Pulmonary artery endothelial cell (primary cell): ENCODE measurements at regions not wholly inside any gene's neighbourhood (a gene's known extent, or its start where the extent isn't known, plus 50 kb on each side); places are given as distances from the start of the nearest gene placed in this dataset.
"Not testable (repeated sequence)": the region's sequence is repeated elsewhere in the genome, so short reads cannot be mapped to it uniquely, and the experiment has no call there.

Source experiments
- DNase-seq: peaks from one replicate; pipeline ENCODE4 v3.0.0-alpha.2; 2011; ENCODE audit warnings: low read depth, low spot score

DNA sequence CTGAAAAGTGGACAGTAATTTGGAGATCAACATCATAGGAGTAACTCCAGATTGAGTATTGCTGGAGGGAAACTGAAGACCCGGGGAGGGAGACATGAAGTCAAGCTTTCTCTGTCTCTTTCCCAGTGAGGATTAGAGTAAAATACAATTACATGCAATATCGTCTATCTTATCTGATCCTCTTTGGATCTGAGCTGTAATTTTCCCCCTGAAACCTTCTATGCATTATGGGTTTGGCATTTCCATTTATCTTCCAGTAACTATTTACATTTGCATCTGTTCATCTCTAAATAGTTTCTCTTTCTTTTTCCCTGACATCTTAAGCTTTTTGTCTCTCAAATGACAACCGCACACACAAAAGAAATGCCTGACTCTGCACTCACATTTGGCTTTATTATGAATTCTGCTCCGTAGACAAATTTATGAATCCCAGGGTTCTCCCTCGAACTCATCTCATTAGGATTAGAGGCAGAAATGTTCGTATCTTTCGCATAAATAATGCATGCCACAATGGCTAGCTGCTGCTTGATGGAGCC lies 113.1 kb downstream of the SPP2 start:
- DNase-seq, result no peak

DNA sequence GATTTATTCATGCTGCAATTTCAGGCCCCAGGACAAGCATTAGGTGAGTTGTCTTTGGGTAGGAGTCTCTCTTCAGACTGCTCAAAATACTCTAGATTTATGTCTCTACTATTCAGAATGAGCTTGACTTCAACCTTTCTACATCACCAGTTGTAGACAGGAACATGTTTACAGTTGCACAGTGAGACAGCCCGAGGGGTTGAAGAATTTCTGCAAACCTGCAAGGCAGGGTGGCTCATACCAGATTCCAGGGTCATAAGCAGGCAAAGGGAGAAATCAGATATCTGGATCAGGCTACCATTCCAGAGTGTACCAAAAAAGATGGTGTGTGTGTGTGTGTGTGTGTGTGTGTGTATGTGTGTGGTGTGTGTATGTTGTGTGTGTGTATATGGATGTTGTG lies 112.4 kb downstream of the SPP2 start:
- no peak for DNase-seq

DNA sequence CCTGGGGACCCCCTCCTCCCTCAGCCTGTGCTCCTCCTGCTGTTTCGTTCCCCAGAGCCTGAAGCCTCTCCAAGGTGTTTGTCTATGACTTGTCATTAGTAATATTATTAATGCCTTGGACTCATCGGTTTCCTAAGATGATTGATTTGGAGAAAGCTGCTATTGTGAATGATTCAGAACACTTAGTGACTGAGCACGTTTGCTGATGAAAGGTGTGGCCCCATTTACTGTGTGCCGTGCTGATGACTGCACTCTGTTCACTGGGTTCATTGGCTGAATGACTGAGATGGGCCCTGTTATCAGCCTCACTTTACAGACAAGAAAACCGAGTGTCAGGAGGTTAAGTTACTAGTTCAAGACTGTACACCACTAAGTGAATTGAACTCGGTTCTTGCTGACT lies 111.4 kb downstream of the SPP2 start:
- no peak for DNase-seq

DNA sequence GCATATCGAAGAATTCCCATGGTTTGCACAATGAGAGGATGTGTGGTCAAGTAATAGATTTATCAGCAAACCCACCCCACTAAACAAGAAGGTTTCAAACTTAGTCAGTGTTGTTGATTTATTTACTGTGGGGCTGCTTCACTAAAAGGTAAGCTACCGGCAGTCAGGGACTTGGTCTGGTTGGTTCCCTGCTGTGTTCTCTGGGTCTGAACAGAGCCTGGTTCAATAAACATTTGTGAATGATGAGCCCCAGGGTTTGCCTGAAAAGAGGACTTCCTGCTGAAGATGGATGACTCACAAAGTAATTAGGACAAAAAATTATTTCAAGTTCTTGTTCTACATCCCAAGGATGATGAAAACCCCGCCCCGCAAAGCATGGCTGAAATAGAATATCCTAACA lies 108.3 kb downstream of the SPP2 start:
- no peak for DNase-seq

DNA sequence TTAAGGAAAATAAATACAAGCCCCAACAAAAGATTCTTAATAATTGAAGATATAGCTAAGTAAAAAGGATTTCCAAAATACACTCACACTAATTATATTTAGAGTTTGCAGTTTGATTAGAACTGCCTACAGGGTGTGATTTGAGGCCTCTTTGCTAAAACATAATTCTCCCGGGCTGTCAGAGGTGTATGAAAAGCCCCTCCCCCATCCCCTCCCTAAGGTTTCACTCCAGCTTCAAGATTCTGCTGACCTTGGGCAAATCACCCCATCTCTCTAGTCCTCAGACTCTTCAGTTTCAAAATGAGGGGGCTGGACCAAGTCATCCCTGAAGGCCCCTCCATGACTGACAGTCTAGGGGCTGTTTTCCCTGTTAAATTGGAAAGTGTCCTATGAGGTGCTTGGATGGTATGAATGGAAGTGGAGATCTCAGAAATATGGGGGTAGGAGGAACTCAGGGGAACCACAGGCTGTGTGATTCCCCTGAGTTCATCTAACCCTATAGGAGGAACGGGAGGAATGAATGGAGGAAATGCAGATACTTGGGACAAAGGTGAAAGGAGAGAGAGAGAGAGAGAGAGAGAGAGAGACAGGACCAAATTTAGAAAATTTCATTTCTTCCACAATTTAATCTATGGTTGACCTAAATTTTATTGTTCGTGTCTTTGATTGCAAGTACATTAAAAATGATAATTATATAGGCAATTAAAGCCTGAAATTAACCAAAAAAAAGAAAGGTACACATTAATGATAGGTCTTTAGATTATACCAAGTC lies 107.5 kb downstream of the SPP2 start:
- no peak for DNase-seq

DNA sequence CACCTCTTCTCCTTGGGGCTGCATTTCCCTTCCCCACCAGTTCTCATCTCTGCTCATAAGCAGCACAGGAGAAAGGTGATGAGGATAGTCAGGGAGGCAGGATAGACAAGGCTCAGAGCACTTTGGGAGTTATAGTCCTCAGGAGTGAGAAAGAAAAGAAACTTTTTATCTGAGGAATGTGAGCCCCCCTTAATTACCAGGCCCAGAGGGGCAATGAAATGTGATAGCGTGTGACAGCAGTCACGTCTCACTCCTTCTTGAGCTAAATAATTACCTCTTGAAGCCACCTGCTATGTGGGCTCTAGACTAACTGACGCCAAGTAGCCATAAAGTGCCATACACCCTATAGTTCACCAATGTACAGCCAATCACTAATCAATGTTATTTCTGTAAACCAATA lies 105.8 kb downstream of the SPP2 start:
- DNase-seq, result no peak

DNA sequence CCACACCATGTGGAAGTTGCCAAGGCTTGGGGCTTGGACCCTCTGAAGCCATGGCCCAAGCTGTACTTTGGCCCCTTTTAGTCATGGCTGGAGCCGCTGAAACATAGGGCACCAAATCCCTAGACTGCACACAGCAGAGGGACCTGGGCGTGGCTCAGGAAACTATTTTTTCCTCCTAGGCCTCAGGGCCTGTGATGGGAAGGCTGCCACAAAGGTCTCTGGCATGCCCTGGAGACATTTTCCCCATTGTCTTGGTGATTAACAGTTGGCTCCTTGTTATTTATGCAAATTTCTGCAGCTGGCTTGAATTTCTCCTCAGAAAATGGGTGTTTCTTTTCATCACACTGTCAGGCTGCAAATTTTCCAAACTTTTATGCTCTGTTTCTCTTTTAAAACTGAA lies 102.3 kb downstream of the SPP2 start:
- DNase-seq, result not testable (repeated sequence)

DNA sequence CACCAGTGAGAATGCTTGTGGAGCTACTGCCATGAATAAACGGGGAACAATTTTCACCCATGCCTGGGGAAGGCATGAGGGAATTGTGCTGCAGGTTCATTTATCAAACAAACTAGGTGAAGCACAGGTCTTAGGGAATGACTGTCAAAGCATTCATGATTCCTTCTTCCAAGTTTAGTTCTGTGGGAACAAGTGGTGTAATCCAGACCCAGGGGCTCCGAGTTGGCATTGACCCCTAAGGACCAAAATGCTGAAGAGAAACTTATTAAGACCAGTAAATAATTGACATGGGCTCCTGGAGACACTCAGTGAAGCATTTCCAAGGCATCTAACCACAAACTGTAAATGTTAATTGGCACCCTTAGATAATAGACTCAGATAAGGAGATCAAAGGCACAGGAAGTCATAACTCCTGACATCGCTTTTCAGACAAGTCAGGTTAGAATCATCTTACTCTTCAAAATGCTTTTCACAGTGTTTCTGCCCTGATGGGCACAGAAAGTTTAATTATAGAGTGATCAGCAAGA lies 96.9 kb downstream of the SPP2 start:
- no peak for DNase-seq

DNA sequence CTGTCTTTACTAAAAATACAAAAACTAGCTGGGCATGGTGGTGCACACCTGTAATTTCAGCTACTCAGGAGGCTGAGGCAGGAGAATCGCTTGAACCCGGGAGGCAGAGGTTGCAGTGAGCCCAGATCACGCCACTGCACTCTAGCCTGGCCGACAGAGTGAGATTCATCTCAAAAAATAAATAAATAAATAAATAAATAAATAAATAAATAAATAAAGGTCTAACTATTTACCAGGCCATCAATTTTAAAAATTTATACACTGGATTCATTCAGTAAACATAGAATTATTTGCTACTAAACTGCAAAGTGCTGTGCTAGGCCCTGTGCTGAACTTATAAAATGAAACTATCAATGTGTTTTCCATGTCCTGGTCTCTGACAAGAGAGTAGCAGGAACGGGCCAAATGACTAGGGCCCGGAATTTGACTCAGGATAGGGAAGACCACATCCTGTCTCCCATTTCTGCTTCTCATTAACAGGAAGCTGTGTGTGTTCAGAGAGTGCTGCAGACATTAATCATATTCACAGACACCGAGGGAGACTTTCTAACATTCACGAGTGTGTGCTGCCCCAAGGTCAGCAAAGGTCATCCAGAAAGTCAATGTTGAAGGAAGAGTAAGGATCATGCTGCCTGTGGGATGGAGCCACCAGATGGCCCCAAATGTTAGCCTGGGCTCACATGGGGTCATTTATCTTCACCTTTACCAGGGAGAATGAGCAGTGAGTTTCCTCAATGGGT lies 95.8 kb downstream of the SPP2 start:
- DNase-seq, result peak; percentile 55

DNA sequence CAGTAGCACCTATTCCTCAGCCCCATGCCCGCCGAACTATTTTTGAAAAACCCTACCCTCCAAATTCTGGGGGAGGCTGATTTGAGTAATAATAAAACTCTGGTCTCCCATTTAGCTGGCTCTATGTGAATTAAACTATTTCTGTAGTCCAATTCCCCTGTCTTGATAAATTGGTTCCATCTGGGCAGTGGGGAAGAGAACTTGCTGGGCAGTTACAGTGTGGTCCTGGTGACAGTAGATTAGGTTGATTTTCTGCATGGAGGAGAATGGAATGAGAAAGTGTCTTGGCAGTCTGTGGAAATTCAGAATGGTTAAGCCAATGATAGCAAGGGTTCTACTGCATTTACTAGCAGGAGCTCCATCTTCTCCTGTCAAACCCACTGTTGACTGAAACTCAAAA lies 95.0 kb downstream of the SPP2 start:
- no peak for DNase-seq

DNA sequence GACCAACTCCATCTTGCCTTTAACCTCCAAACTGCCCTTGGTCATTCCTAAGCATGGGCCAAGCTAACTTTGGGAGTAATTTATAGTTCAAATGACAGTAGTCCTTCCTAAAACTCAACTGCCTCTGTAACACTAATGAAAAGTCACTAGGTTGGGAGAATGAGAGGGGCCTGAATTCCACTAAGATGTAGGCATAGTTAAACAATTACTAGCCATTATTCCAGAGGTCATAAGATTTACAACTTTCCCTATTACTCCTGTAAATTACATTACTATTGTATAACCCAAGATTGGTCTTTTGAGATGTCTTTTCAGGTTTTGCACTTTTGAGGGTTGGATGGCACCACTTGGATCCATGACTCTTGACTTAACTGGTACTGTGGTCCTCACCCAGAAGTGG lies 94.6 kb downstream of the SPP2 start:
- no peak for DNase-seq

DNA sequence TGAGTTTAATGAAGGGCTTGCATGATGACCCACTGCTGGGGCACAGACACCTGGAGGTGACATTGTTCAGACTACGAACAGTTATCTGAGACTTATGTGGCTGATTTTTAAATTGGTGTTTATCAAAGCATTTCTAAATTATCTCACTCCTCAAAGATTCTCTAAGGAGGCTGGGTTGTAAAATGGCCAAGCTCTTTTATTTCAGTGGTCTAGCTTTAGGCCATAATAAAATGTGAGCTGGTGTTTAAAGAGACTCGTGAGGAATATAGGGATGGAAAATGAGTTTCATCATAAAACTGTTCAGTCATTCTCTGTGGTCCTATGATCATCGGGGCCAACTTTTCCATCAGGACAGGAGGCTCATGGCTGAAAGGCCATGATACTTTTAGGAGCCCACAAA lies 93.4 kb downstream of the SPP2 start:
- no peak for DNase-seq

DNA sequence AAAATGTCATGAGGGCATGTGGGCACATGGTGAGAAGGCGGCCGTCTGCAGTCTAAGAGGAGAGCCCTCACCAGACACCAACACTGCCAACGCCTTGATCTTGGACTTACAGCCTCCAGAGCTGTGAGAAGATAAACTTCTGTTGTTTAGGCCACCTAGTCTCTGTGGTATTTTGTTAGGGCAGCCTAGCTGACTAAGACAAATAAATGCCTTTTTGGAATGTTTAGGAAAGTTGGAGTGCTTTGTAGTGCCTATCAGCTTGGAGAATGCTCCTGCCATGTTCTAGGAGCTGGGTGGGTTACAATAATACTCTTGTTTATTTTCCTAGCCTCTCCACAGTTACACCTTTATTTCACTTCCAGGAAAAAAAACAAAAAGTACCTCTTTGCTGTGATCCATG lies 92.0 kb downstream of the SPP2 start:
- DNase-seq, result no peak

DNA sequence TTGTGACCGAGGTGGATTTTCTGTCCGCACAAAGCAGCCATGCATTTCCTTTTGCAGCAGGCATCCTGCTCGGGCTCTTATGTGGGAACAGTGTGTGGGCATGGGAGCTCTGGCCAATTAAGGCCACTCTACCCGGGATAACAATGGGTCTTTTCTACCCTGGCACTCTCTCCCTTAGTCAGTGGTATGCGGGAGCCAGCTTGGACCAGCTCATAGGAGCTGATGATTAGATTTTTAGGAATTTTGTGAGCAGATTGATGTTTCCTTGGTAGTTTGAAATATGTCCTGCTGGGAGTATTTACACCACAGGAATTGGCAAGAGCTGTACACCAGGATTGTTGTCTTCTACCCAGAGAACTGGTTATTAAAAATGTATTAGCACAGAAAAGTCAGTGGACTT lies 89.3 kb downstream of the SPP2 start:
- no peak for DNase-seq

DNA sequence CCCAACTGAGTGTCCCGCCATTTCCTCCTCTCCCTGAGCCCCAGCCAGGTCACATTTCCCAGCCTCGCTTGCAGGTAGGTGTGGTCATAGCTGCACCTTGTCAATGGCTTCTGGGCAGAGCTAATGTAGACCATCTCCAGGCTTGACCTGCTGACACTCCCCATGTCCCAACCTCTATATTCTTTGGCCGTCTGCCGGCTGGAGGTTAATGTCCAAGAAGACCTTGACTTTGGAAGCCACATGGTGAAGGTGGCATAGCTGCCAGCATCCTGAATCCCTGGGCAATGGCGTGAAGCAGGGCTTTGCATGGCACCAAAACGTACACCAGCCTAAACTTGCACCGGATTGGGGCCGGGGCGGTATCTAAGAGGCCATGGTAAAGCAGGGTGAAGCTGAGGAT lies 88.3 kb downstream of the SPP2 start:
- no peak for DNase-seq

DNA sequence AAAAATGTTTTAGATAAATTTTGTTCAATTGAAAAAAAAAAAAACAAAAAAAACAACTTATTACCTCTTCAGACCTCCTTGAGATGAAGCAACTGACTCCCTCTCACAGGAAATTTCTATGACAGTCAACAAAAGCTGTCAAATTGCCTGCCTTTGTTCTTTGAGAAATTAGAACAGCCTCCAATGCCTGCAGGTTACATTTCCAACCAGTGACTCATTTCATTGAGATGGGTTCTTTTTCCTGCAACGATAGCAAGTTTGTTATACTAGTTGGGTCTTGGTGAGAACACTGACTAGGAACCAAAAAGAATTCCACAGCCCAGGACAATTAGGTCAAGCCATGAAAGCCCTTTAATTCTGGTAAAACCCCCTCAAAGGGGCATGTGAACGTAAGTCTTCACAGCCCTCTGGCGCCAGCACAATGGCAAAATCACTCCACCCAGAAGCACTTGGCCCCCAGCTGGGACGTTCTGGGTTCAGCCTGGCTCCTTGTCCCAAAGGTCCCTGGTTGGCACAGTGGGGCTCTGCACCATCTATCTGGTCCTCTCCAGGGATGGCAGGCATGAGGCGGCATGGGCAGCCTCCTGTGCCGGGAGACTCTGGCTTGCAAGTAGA lies 87.0 kb downstream of the SPP2 start:
- DNase-seq, result peak; percentile 59

DNA sequence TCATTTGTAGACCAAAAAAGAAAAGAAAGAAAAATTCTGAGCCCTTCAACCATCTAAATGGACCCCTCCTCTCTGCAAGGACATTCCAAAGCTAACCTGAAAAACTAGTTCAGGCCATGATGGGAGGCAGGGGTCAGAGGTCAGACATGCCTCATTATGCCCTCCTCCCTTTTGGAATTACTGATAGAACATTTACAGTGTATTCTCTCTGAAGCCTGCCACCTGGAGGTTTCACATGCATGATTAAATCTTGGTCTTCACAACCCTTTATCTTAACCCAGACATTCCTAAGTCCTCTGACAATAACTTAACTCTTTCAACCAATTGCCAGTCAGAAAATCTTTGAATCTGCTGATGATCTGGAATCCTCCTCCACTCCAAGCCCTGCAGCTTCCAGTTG lies 86.0 kb downstream of the SPP2 start:
- DNase-seq, result no peak

DNA sequence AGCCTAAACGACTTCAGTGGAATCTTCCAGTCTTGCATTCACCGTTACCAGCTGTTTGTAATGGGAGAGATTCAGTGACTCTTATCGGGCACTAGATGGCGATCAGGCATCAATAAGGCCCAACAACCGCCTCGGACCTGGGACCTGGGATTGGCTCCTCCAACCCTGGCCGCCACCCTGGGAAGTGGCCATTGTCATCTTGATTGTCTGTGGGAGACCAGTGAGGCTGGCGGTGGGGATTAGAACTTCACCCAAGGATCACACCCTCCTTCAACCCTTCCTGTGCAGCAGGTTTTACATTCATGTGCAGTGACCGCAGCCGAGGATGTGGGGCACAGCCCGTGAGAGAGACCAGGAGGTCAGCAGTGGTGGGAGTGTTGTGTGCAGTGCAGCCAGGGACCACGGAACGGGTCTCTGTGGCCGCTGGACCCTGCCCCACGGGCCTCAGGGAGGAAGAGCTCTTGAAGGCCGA lies 85.3 kb downstream of the SPP2 start:
- peak; percentile 24 for DNase-seq

DNA sequence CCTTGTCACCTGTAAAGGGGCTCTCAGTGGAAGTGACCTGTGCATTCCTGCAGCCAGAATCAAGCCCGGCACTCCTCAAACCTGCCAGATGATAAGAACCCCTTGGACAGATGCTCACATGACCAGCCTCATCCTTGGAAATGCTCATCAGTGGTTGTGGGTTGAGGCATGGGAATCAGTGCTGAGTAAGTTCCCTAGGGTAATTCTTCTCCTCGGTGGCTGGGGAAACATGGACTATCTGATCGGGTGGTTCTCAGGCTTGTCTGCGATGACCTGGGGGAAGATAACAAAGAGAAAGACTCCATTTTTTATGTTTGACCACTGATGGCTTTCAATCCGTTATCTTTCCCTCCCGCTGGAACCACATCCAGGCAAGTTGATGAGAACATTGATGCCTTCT lies 84.0 kb downstream of the SPP2 start:
- no peak for DNase-seq

DNA sequence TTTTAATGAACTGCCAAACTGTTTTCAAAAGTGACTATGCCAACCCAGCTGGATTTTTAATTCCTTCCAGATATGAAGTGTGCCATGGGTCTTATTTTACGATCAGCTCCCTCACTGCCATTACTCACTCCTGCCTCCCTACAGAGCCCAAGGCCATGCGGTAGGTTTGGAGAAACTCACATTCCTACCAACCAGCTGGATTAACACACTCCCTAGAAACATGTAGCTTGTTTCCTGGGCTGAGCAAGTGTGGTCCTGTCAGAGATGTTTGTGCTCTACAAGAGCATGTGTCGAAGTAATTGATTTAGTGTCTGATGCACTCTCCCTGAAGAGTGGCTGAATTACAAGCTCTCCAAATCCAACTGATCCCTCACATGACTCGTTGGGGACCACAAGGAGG lies 82.5 kb downstream of the SPP2 start:
- DNase-seq, result no peak

DNA sequence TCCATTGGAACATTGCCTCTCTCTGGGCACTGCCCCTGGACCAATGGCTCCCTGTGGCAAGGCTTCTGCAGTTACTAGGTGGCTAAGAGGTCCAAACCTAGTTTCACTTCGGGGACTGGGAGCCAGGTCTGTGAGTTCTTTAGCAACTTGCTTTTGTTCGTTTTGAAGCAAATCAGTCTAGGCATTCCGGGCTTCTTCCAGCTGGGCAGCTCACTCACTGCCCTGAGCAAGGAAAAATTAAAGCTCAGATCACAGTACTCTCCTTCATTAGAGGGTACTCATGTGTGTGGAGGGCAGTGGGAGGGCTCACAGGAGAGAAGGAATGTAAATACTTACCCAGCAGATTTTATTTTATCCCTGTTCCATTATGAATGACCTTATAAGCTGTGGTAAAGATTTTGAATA lies 80.3 kb downstream of the SPP2 start:
- DNase-seq, result no peak

DNA sequence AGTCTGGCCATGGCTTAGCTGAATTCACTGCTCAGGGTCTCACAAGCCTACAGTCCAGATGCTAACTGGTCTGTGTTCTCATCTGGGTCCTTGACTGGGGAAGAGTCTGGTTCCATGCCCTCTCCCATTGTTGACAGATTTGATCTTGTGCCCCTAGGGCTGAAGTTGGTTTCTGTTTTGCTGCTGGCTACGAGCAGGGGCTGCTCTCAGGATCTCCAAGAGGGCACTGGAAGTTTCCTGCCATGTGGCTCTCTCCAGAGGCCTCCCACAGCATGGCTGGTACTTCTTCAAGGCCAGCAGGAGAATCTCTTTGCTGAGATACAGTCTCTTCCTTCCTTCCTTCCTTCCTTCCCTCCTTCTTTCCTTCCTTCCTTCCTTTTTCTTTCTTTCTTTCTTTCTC lies 78.1 kb downstream of the SPP2 start:
- no peak for DNase-seq
